ENCODE measurements at regions not wholly inside any gene's neighbourhood (a gene's known extent, or its start where the extent isn't known, plus 50 kb on each side); places are given as distances from the start of the nearest gene placed in this dataset.

DNA sequence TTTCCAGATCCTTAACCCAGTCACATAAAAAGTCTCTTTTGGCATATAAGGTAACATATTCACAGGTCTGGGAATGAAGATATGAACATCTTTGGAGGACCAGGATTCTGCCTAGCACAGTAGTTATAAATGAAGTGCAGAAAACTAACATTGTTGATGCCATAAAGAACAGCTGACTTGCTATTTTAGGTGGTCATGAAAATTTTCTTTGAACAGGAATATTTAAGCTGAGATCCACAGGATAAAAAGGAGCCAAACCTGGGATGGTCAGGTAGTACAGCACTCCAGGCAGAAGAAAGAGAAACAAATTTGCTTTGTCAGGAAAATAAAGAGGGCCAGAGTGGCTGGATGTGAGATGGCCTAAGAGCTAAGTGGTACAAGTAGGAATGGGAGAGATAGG, 80.0 kb downstream of the CENPW start:
- no peak for DNase-seq (ENCODE audit: low read depth in 2 of 3, low spot score in 1 of 3)

DNA sequence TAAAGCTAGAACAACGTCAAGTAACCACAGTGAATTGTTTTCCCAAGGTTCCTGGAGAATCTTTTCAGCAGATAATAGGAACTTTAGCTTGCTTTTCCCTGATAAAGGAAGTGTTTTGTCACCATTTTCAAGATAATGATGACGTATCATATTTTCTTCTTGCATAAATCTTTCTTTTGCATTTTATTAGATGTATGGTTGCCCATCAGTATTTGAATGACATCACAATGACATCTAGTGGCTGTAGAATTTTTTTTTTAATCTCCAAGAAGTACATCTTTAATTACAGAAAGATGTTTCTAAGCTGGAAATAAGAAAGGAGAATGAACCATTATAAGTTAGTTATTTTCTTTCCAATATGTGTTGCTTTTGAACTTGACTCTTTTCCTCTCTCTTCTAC, 83.0 kb downstream of the CENPW start:
- no peak for DNase-seq (ENCODE audit: low read depth in 2 of 3, low spot score in 1 of 3)

DNA sequence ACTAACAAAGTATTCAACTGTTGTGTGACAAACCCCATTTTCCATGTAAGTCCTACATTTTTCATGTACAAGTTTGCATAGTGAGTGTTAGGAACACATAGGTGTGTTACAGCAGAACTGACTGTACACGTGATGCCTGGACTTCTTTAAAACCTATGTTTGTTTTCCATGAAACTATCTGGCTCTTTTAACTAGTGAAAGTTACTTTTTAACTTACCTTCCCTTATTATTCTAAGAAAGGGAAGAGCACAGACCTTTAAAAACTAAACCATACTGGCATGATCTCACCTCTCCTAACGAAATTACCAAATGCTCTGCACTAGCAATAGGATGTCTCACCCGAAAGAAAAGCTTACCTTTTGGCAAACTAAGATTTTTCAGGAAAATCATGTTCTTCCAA, 87.8 kb downstream of the CENPW start:
- DNase-seq (ENCODE audit: low read depth in 2 of 3, low spot score in 1 of 3), result no peak

DNA sequence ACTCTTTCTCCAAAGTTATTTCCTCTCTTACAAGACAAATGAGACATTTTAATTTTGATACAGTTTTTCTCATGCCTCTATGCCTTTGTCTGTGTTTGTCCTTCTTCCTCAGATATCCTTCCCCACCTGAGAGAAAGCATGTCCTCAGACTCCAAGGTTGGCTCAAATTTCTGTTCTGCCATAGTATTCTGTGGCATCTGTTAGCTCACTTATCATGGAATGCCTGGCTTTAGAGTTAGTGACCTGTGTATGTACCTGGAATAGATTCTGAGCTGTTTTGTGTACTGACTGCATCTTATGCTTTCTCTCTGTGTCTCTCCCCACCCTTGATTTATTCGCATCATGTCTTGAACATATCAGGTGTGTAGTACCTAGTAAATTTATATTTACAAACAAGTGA, 90.0 kb downstream of the CENPW start:
- no peak for DNase-seq (ENCODE audit: low read depth in 2 of 3, low spot score in 1 of 3)

DNA sequence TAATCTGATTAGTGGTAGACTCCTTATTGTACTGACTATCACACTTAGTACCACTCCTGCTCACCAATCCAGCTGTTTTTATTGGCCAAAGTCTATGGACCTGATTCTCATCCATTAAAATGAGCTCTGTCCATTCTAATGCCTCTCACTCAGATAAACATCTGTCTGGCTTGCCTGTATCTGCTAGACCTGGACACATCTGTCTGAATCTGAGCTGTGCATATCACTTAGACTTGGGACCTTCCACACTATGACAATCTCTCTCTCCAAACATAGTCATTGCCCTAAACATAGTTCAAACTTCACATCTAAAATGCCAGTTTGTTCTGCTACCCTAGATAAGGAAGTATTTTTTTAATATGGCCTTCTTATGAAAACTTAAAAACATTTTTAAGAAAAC, 92.6 kb downstream of the CENPW start:
- no peak for DNase-seq (ENCODE audit: low read depth in 2 of 3, low spot score in 1 of 3)

DNA sequence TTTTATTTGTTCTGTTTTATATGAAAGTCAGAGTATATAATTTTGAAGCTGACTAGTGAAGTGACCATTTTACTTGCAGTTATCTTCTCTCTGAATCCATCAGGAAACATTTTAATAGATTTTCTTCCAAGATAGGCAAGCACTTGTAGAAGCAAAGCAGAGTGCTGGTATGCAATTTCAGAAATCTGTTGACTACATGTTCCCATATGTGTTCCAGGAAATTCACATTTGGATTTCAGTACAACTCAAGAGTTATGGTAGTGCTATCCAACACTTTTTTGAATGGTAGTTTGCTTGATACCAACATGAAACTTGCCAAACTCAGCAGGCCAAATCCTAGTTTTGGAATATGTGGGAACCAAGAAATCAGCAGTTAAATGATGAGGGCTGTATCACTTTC, 94.0 kb downstream of the CENPW start:
- no peak for DNase-seq (ENCODE audit: low read depth in 2 of 3, low spot score in 1 of 3)

DNA sequence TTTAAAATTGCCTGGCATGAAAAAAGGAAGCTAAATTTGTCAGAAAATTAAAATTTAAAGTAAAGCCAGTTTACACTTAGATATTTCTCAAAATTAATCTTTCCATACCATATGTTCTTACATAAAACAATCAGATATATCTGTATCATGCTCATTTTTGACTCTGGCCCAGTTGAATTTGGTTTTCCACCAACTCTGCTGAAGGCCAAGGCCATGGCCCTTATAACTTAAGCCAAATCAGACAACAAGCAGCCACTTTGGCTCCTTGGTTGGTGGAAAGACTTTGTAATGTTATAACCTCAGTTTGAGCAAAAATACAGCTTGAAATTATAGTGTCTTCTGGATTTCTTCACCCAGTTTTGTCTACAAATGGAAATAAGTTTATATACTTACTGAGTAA, 97.3 kb downstream of the CENPW start:
- DNase-seq (ENCODE audit: low read depth in 2 of 3, low spot score in 1 of 3), result no peak

DNA sequence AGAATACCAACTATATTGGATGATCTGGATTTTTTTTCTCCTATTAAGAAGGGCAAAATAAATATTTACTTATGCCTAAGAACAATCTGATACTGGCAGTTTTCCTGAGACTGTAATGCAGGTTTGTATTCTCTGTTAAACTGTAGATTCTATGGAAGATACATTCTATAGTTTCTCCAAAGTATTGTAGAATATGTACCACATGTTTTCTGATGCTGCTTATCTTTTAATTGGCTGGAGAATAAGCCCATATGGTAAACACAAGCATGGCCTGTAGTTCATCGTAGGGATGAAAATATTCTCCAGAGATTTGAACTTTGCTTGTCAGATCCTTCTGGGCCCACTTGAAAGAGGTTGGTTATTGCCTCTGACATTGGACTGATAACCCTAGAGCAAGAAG, 99.1 kb downstream of the CENPW start:
- DNase-seq (ENCODE audit: low read depth in 2 of 3, low spot score in 1 of 3), result no peak

DNA sequence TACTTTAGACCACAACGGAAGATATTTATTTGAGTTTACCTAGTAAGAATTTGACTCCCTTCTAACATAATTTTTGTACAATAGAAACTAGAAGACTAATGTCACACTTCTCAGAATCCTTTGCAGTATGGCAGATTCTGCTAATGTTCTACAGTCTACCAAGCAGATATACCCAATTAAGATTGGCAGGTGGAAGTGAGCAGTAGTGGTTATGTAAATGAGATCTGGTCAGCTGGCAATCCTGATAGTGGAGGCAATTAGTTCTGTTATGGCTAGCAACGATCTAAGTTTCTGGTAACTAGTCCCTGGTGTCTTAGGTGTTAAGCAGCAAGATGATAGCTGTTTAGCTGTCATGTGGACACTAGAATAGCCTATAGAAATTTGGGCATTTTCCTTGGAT, 101.0 kb downstream of the CENPW start:
- no peak for DNase-seq (ENCODE audit: low read depth in 2 of 3, low spot score in 1 of 3)

DNA sequence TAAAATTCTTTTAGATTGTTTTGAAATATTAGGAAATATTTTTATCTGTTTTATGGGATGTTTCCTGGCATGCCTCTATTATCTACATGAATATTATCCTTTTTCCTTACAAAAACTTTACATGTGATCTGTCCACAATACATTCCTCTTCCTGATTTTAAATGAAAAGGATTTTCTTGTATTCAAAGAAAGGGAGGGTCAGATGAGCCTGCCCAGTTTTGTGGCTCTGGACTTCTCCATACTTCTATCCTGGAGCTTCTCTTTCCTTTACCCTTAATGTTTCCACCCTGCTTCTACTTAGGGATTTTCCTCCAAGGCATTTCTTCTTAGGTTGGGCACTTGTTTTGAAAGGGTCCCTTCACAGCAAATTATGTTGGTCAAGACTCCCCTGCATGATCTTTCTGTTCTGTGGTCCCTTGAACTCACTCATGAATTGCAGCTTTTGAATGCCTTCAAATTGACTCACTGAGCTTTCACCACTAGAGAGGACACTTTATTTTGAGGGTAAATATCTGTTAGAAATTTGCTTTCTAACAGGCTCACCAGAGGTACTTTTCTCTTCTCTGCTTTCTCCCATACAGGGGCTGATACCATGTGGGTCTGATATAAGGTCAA, 104.9 kb downstream of the CENPW start:
- DNase-seq (ENCODE audit: low read depth in 2 of 3, low spot score in 1 of 3), result no peak

DNA sequence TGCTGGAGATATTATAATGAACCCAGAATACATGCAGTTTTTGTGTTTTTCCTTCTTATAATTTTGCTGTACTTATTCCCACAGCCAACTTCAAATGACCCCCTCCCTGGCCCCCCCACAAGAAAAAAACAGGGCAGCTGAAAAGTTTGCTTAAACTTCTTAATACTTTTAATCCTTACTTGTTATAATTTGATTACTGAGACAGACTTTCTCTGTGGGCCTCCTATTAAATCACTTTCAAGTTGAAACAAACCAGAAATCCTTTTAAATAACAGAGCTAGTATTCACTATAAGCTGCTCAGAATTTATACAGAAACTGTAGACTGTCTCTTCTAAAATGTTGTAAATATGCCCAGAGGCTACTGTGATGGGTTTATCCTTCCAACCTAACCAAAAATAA, 106.3 kb downstream of the CENPW start:
- DNase-seq (ENCODE audit: low read depth in 2 of 3, low spot score in 1 of 3), result no peak

DNA sequence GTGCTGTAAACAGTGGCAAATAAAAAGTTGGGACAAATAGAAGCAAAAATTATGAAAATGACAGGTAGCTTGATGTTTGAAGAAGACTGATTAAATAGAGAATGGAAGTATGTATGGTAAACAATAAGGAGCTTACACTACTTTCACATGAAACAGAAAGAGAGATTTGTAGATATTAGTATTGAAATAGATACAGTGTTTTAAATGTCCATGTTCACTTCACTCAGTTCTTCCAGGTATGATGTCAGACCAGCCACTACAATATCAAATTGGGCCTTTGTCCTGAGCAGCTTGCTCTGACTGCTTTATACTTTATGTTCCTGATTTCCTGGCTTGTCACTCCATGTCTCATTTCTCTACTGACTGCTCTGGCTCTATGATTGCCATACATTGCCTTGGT, 107.5 kb downstream of the CENPW start:
- DNase-seq (ENCODE audit: low read depth in 2 of 3, low spot score in 1 of 3), result no peak

DNA sequence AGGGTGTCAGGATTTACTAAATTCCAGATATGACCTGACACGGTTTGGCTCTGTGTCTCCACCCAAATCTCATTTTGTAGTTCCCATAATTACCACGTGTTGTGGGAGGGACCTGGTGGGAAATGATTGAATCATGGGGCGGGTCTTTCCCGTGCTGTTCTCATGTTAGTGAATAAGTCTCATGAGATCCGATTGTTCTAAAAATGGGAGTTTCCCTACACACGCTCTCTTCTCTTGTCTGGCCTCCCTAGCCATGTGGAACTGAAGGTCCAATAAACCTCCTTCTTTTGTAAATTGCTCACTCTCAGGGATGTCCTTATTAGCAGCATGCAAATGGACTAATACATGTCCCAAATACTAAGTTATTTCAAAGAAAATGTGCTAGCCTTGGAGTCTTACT, 121.1 kb downstream of the CENPW start:
- DNase-seq (ENCODE audit: low read depth in 2 of 3, low spot score in 1 of 3), result no peak

DNA sequence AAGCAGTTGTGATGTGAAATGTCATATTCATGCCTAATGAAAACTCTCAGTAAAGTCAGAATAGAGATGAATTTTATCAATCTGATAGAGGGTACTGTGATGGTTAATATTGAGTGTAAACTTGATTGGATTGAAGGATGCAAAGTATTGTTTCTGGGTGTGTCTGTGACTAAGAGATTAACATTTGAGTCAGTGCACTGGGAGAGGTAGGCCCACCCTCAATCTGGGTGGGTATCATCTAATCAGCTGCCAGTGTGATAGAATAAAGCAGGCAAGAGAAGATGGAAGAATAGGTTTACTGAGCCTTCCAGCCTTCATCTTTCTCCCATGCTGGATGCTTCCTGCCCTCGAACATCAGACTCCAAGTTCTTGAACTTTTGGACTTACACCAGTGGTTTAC, 124.3 kb downstream of the CENPW start:
- no peak for DNase-seq (ENCODE audit: low read depth in 2 of 3, low spot score in 1 of 3)

DNA sequence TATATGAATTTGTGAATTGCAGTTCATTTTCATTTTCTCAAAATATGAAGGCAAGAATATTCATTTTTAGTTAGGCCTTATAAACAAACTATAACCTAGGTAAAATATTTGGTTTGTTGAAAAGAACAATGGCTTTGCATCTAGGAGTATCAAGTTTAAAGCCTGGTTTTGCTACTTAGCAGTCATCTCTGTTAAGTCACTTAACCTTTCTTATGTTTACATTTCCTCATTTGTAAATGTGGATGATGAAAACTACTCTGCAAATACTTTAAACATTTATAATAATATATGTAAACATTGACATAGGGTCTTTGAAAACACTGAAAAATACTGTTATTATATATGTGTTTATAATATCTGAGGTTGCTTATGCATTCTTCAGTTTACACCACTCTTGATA, 135.5 kb downstream of the CENPW start:
- DNase-seq (ENCODE audit: low read depth in 2 of 3, low spot score in 1 of 3), result no peak

DNA sequence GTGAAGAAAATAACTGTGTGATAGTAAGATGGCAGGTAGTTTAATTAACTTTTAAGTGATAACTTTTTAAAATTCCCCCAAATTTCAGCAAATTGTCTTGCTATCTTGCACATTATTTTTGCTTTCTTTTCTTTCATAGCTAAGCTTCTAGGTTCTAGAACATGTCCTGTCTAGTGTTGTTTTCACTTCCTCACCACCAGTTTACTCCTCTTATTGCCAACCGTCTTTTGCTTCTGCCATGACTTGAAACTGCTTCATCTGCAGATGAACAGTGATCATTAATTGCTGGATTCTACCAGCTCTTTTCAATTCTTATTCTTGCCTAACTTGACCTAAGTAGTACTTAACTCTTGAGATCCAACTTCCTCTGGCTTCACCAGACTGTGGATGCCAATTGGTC, 137.8 kb downstream of the CENPW start:
- DNase-seq (ENCODE audit: low read depth in 2 of 3, low spot score in 1 of 3), result no peak

DNA sequence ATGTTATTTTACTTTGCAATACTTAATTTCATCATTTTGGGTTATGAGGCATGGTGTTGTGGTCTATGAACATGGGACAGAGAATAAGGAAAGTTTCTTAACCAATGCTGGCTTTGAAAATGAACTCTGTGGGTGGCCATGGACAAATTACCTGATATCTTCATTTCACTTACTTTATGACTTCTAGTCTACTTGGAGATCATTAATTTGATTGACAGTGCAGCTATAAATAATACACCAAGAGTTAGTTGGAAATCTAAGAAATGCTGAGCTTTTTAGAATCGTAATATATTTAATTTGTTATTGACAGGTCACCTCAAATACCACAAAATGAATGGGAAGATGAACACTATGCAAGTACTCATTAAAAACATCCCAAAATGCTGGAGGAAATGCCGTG, 140.4 kb downstream of the CENPW start:
- DNase-seq (ENCODE audit: low read depth in 2 of 3, low spot score in 1 of 3), result no peak

DNA sequence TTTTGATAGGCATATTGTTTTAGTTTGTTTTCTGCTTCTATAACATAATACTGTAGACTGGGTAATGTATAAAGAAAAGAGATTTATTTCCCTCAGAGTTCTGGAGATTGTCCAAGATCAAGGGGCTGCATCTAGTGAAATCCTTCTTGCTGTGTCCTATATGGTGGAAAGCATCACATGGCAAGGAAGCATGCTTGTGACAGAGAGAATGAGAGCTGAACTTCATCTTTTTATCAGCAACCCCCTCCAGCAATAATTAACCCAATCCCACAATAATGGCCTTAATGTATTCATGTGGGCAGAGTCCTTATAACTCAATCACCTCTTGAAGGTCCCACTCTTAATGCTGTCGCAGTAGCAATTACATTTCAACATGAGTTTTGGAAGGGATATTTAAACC, 141.4 kb downstream of the CENPW start:
- DNase-seq (ENCODE audit: low read depth in 2 of 3, low spot score in 1 of 3), result no peak

DNA sequence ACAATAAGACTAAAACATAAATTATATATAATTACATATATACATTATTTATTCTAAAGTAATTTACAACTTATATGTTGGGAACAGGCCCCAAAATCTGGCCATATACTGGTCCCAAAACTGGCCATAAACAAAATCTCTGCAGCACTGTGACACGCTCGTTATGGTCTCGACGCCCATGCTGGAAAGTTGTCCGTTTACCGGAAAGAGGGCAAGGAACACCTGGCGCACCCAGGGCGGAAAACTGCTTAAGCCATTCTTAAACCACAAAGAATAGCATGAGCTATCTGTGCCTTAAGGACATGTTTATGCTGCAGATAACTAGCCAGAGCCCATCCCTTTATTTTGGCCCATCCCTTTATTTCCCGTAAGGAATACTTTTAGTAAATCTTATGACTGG, 164.9 kb downstream of the CENPW start:
- no peak for DNase-seq (ENCODE audit: low read depth in 2 of 3, low spot score in 1 of 3)

DNA sequence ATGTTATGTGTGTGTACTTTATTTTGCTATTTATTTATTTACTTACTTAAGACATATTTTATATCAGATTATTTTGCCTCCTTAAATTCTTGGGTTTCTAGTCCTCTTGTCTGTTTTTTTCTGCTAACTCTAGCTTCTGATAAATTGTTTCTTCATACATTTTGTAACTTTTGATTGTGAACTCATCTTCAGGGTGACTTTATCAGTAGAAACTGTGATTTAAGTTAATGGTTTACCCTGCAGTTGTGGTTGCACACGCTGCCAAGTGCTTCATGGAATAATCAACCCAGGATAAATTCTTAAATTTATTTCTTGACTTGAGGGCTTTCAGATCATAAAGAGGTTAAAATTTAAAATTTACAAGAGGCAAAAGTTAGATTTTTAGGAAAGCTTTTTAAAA, 173.3 kb downstream of the CENPW start:
- no peak for DNase-seq (ENCODE audit: low read depth in 2 of 3, low spot score in 1 of 3)

DNA sequence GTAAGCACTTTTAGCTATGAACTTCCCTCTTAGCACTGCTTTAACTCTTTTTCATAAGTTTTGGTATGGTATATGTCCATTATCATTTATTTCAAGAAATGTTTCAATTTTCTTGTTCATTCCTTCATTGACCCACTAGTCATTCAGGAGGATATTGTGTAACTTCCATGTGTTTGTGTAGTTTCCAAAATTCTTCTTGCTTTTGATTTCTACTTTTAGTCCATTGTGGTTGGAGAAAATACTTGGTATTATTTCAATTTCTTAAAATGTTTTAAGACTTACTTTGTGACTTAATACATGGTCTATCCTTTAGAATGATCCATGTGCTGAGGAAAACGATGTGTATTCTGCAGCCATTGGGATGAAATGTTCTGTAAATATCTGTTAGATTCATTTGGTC, 176.5 kb downstream of the CENPW start:
- no peak for DNase-seq (ENCODE audit: low read depth in 2 of 3, low spot score in 1 of 3)

DNA sequence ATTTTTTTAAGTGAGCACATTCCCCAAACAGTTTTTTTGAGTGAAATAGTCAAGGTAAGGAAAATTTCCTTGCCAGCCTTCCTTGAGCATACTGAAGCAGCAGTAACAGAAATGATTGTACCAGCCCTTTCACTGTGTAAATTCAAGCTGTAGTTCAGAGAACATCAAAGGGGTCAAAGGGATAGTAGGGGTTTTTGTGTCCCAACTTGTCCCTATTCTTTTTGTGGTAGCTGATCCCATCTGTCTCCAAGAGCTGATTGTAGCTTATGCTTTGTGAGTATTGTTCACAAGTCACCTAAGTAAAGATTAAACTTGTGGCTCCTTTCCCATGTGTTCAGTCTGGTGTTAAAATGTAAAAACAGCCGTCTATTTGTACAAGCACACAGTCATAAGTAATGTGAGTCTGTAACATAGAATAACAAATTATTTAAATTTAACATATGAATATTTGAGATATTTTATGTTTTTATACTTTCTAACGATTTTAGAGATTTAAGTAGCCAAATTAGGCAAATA, 185.0 kb downstream of the CENPW start:
- no peak for DNase-seq (ENCODE audit: low read depth in 2 of 3, low spot score in 1 of 3)

DNA sequence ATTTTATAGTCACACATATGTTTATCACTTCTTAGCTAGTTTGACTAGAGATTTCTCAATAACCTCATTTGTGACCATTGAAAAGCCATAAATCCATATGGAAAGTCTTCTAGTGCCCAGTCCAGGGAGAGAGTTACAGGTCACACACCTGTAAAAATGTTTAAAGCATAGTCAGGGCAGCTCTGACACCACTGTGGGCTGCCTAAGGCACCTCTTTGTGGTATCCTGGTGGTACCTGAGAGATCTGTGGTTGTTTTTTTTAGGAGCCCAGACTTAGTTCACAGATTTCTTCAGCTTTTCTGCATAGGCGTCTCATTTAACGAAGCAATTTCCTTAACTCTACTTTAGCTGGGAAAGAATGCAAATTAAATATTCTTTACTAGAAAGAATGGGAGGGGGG, 186.6 kb downstream of the CENPW start:
- DNase-seq (ENCODE audit: low read depth in 2 of 3, low spot score in 1 of 3), result no peak

Data from stimulated activated CD4-positive, alpha-beta T cell treated with anti-CD3 and anti-CD28 coated beads, Interleukin-12 subunit alpha, Interleukin-12 subunit beta, amount 100 ng/mL, for 48 hours (primary cell).